PC-9 (cell line): ENCODE measurements at regions not wholly inside any gene's neighbourhood (a gene's known extent, or its start where the extent isn't known, plus 50 kb on each side); places are given as distances from the start of the nearest gene placed in this dataset.
"Not testable (repeated sequence)": the region's sequence is repeated elsewhere in the genome, so short reads cannot be mapped to it uniquely, and the experiment has no call there.

Experiments used
- BruUV-seq: library from RNA; stranded (reverse); fragments of 400-500 nt; replicated peaks from 2 replicates; lab custom pipeline; 2021; lab: Mats Ljungman, UMichigan
- CTCF ChIA-PET: fragments of 300-600 bp; sonication (Branson Sonifier 250); formaldehyde crosslinking; loops from one replicate; lab custom pipeline; 2022; ENCODE audit warnings: antibody characterized with exemption; lab: Charles Lee
- POLR2A ChIA-PET: fragments of 300-600 bp; sonication (Branson Sonifier 250); formaldehyde crosslinking; loops from one replicate; lab custom pipeline; 2022; ENCODE audit warnings: antibody characterized with exemption; ENCODE audit not compliant: unreplicated experiment; lab: Charles Lee
- DNase-seq, 2 experiments: peaks; one replicate each; pipeline versions ENCODE4 v3.0.0 to v3.0.0-alpha.2; 2015 to 2022; ENCODE audit warnings: mixed read lengths in 1 of 2
- H2AFZ ChIP-seq: fragments of 200-600 bp; sonication (generic); 2 replicates; pipeline ENCODE4 v1.8.1; 2017; ENCODE audit warnings: antibody characterized with exemption
- H3F3A ChIP-seq: fragments of 200-600 bp; sonication (generic); 2 replicates; pipeline ENCODE4 v1.8.1; 2017; ENCODE audit warnings: antibody characterized with exemption, mild to moderate bottlenecking, low read depth; ENCODE audit not compliant: insufficient read depth
- H3K27ac ChIP-seq: fragments of 200-600 bp; sonication (generic); 2 replicates; pipeline ENCODE4 v1.6.1; 2016; ENCODE audit warnings: mixed run types
- H3K27me3 ChIP-seq: fragments of 200-600 bp; sonication (generic); 2 replicates; pipeline ENCODE4 v1.6.1; 2016; ENCODE audit warnings: low read depth, mixed run types; ENCODE audit not compliant: insufficient read depth
- H3K36me3 ChIP-seq: fragments of 200-600 bp; sonication (generic); 2 replicates; pipeline ENCODE4 v1.6.1; 2016; ENCODE audit warnings: low read depth, mixed run types
- H3K4me1 ChIP-seq: fragments of 200-600 bp; sonication (generic); replicated peaks from 2 replicates; pipeline ENCODE4 v1.6.1; 2016; ENCODE audit warnings: mixed run types; ENCODE audit not compliant: insufficient read depth
- H3K4me2 ChIP-seq: fragments of 200-600 bp; sonication (generic); 2 replicates; pipeline ENCODE4 v1.6.1; 2017; ENCODE audit warnings: mixed run types
- H3K4me3 ChIP-seq: fragments of 200-600 bp; sonication (generic); 2 replicates; pipeline ENCODE4 v1.6.1; 2016; ENCODE audit warnings: mixed run types
- H3K79me2 ChIP-seq: fragments of 200-600 bp; sonication (generic); 2 replicates; pipeline ENCODE4 v1.6.1; 2017; ENCODE audit warnings: low read depth, mixed run types
- H3K9me2 ChIP-seq: fragments of 200-600 bp; sonication (generic); 2 replicates; pipeline ENCODE4 v1.8.1; 2017; ENCODE audit warnings: mild to moderate bottlenecking; ENCODE audit not compliant: insufficient read depth
- H3K9me3 ChIP-seq: fragments of 200-600 bp; sonication (generic); 2 replicates; pipeline ENCODE4 v1.8.1; 2016; ENCODE audit warnings: low read depth; ENCODE audit not compliant: insufficient read depth
- H4K20me1 ChIP-seq: fragments of 200-600 bp; sonication (generic); 2 replicates; pipeline ENCODE4 v1.8.1; 2017; ENCODE audit not compliant: insufficient read depth
- CTCF ChIP-seq: fragments of 200-600 bp; sonication (generic); conservative IDR thresholded peaks from 2 replicates; pipeline ENCODE4 v1.6.1; 2017; ENCODE audit warnings: mixed run types, antibody characterized with exemption, mild to moderate bottlenecking, moderate library complexity
- EZH2 ChIP-seq: fragments of 200-600 bp; sonication (generic); IDR thresholded peaks from 2 replicates; pipeline ENCODE4 v1.8.0; 2017; ENCODE audit warnings: antibody characterized with exemption, low read depth
- intact Hi-C: fragments of 100-400 bp; cut with micrococcal nuclease; formaldehyde crosslinking; loops from one replicate; pipeline ENCODE4 v1.10.0; 2022; ENCODE audit not compliant: unreplicated experiment

- Histone ChIP-seq H3K36me3 (no peaks in the 10 kb centered on the region), H3K27me3 (peaks cover 9% of the 10 kb centered on the region; the same call in 1 of the 2 replicates), H2AFZ (no peak overlapping the region), H3K9me3 (peaks cover 7% of the 10 kb centered on the region; the same call in 1 of the 2 replicates), H3K4me3 (no peak overlapping the region), H3K9me2 (no peaks in the 10 kb centered on the region), H3K4me2 (no peak overlapping the region), H3F3A (no peaks in the 10 kb centered on the region), H3K79me2 (no peaks in the 10 kb centered on the region), H3K4me1 (no peaks in the 10 kb centered on the region), H4K20me1 (no peaks in the 10 kb centered on the region), H3K27ac (no peak overlapping the region)
- DNase-seq, result no peak
- no TSS peak for BruUV-seq
- intact Hi-C loops, result no loop called here
- ChIA-PET POLR2A (no interaction called here), CTCF (no interaction called here)
- TF ChIP-seq CTCF (no peak), EZH2 (no peak)
These were observed 58.3 kb upstream of the ADGRE5 start for GRCh38 chr19:14322889-14323463.

- Histone ChIP-seq H3K4me2 (no peak overlapping the region), H3K9me2 (no peaks in the 10 kb centered on the region), H3K9me3 (peaks cover 7% of the 10 kb centered on the region; the same call in 1 of the 2 replicates), H3K4me3 (no peak overlapping the region), H3K36me3 (no peaks in the 10 kb centered on the region), H3K4me1 (no peaks in the 10 kb centered on the region), H2AFZ (no peak overlapping the region), H4K20me1 (no peaks in the 10 kb centered on the region), H3K27ac (no peak overlapping the region), H3K79me2 (no peaks in the 10 kb centered on the region), H3F3A (no peaks in the 10 kb centered on the region), H3K27me3 (peaks cover 18% of the 10 kb centered on the region)
- ChIA-PET CTCF (interaction anchor here (0.5 kb wide), 1 partner anchor 63 kb away, joined by 5 read pairs; no protein-coding TSS in a partner anchor), POLR2A (no interaction called here)
- intact Hi-C loops, result no loop called here
- no TSS peak for BruUV-seq
- no peak for DNase-seq
- no peak for TF ChIP-seq EZH2
- no peak for TF ChIP-seq CTCF
These were observed 61.0 kb upstream of the ADGRE5 start for GRCh38 chr19:14320253-14320652.

- peaks cover 24% of the 10 kb centered on the region for H3K27me3 ChIP-seq
- DNase-seq, H2AFZ ChIP-seq, H3K4me3 ChIP-seq, H3K36me3 ChIP-seq, POLR2A ChIA-PET, H3K9me3 ChIP-seq, H3K4me1 ChIP-seq, intact Hi-C loops, H3F3A ChIP-seq, H3K4me2 ChIP-seq, H3K9me2 ChIP-seq, H3K27ac ChIP-seq, H3K79me2 ChIP-seq, BruUV-seq, H4K20me1 ChIP-seq: not testable (repeated sequence)
- CTCF ChIA-PET, result interaction anchor here (0.5 kb wide), 1 partner anchor 62 kb away, joined by 5 read pairs; no protein-coding TSS in a partner anchor
These were observed 61.5 kb upstream of the ADGRE5 start for GRCh38 chr19:14319720-14320119.

- peak in 1 of 2 experiments; percentile 15 for DNase-seq
- Histone ChIP-seq H3K4me2 (no peak overlapping the region), H2AFZ (no peak overlapping the region), H3K27ac (no peak overlapping the region), H3K79me2 (no peaks in the 10 kb centered on the region), H3K27me3 (peaks cover 24% of the 10 kb centered on the region), H3F3A (no peaks in the 10 kb centered on the region), H3K9me3 (peaks cover 7% of the 10 kb centered on the region; the same call in 1 of the 2 replicates), H3K36me3 (no peaks in the 10 kb centered on the region), H3K4me3 (no peak overlapping the region), H3K4me1 (no peaks in the 10 kb centered on the region), H4K20me1 (no peaks in the 10 kb centered on the region), H3K9me2 (no peaks in the 10 kb centered on the region)
- intact Hi-C loops, result no loop called here
- no TSS peak for BruUV-seq
- TF ChIP-seq EZH2 (no peak), CTCF (peak; percentile 41; the same call in 1 of the 2 replicates)
- POLR2A ChIA-PET, result no interaction called here
- CTCF ChIA-PET, result interaction anchor here (0.6 kb wide), 1 partner anchor 120 kb away, joined by 7 read pairs; no protein-coding TSS in a partner anchor
These were observed 62.4 kb upstream of the ADGRE5 start for GRCh38 chr19:14318873-14319272.
